ENCODE measurements at regions not wholly inside any gene's neighbourhood (a gene's known extent, or its start where the extent isn't known, plus 50 kb on each side); places are given as distances from the start of the nearest gene placed in this dataset.

DNA sequence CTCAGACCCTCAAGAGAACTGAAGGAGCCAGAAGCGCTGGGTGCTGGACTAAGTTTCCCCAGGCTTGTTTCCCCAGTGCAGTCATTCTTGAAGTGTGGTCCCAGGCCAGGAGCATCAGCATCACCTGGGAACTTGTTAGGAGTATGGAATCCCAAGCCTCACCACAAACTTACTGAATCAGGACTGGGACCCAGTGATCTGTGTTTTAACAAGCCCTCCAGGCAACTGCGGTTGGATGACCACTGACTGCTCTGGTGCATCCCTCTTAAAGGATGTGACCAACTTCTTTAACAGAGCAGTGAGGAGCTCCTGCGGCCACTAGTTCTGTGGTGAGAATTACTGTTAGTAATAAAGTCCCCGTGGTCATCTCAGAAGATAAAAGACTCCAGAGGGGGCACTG lies 62.4 kb upstream of the DAZL start:
- no peaks in the 10 kb centered on the region for H4K20me1 ChIP-seq (ENCODE audit: insufficient read depth)
- no peak overlapping the region for H3K27ac ChIP-seq (ENCODE audit: low read depth, low read length)
- H3K9me2 ChIP-seq (ENCODE audit: insufficient read depth) = no peaks in the 10 kb centered on the region
- H3K27me3 ChIP-seq (ENCODE audit: insufficient read depth, low read length) = no peaks in the 10 kb centered on the region
- RAD21 ChIA-PET (ENCODE audit: low non-redundant PET in 1 of 2, low total read pairs in 2 of 2, uncharacterized antibody in 2 of 2, unreplicated experiment in 2 of 2) = no interaction called here
- no peak overlapping the region for H3K4me3 ChIP-seq (replicated peaks in 1 of 2; ENCODE audit: low read depth in 1 of 2, low read length in 2 of 2)
- no peaks in the 10 kb centered on the region for H3K36me3 ChIP-seq (ENCODE audit: control insufficient read depth in 1 of 2, insufficient read depth in 2 of 2, low read length in 2 of 2)
- no peaks in the 10 kb centered on the region for H3K79me2 ChIP-seq (ENCODE audit: insufficient read depth, low read length)
- no peak for DNase-seq (ENCODE audit: low read depth, low spot score)
- H2AFZ ChIP-seq (ENCODE audit: low read depth, low read length, poor library complexity, severe bottlenecking) = no peak overlapping the region
- no peaks in the 10 kb centered on the region for H3K9me3 ChIP-seq (ENCODE audit: control insufficient read depth in 1 of 2, insufficient read depth in 1 of 2, low read depth in 1 of 2, low read length in 2 of 2)
- CTCF ChIA-PET = no interaction called here
- no peak for TF ChIP-seq ZFX (IDR thresholded peaks at IDR 0.05)
- no peak for TF ChIP-seq SP1 (IDR thresholded peaks at IDR 0.05; ENCODE audit: low read depth)
- TF ChIP-seq SRF (IDR thresholded peaks at IDR 0.05; ENCODE audit: low read depth) = no peak
- TF ChIP-seq ZNF274 (IDR thresholded peaks at IDR 0.05; ENCODE audit: low read depth, low read length) = no peak
- TF ChIP-seq, protein P1, sequence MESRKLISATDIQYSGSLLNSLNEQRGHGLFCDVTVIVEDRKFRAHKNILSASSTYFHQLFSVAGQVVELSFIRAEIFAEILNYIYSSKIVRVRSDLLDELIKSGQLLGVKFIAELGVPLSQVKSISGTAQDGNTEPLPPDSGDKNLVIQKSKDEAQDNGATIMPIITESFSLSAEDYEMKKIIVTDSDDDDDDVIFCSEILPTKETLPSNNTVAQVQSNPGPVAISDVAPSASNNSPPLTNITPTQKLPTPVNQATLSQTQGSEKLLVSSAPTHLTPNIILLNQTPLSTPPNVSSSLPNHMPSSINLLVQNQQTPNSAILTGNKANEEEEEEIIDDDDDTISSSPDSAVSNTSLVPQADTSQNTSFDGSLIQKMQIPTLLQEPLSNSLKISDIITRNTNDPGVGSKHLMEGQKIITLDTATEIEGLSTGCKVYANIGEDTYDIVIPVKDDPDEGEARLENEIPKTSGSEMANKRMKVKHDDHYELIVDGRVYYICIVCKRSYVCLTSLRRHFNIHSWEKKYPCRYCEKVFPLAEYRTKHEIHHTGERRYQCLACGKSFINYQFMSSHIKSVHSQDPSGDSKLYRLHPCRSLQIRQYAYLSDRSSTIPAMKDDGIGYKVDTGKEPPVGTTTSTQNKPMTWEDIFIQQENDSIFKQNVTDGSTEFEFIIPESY (IDR thresholded peaks at IDR 0.05; ENCODE audit: extremely low read depth, insufficient replicate concordance, low read length) = no peak
- TF ChIP-seq, protein P2, sequence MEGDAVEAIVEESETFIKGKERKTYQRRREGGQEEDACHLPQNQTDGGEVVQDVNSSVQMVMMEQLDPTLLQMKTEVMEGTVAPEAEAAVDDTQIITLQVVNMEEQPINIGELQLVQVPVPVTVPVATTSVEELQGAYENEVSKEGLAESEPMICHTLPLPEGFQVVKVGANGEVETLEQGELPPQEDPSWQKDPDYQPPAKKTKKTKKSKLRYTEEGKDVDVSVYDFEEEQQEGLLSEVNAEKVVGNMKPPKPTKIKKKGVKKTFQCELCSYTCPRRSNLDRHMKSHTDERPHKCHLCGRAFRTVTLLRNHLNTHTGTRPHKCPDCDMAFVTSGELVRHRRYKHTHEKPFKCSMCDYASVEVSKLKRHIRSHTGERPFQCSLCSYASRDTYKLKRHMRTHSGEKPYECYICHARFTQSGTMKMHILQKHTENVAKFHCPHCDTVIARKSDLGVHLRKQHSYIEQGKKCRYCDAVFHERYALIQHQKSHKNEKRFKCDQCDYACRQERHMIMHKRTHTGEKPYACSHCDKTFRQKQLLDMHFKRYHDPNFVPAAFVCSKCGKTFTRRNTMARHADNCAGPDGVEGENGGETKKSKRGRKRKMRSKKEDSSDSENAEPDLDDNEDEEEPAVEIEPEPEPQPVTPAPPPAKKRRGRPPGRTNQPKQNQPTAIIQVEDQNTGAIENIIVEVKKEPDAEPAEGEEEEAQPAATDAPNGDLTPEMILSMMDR (IDR thresholded peaks at IDR 0.05 in 2 of 3, conservative IDR thresholded peaks at IDR 0.05 in 1 of 3; ENCODE audit: borderline replicate concordance in 1 of 3, insufficient read depth in 1 of 3, low read depth in 2 of 3, low read length in 2 of 3) = no peak
- TF ChIP-seq EZH2 (IDR thresholded peaks at IDR 0.05) = no peak
- TF ChIP-seq POLR2AphosphoS5 (IDR thresholded peaks at IDR 0.05; ENCODE audit: low read depth, low read length) = no peak
- TF ChIP-seq TCF7L2 (IDR thresholded peaks at IDR 0.05; ENCODE audit: borderline replicate concordance, extremely low read depth, insufficient read depth, insufficient read length) = no peak
- TF ChIP-seq SIN3A (IDR thresholded peaks at IDR 0.05; ENCODE audit: low read depth) = no peak
- TF ChIP-seq EZH2phosphoT487 (IDR thresholded peaks at IDR 0.05; ENCODE audit: borderline replicate concordance) = no peak
- H3K4me2 ChIP-seq (ENCODE audit: low read length) = no peak overlapping the region
- POLR2A ChIA-PET = no interaction called here
- no TSS peak for BruUV-seq (replicated peaks)
- no peak overlapping the region for H3K9ac ChIP-seq (ENCODE audit: low read length)
- no peak for ATAC-seq
- peaks cover 3 to 14% of the 10 kb centered on the region in 2 experiments; a peak in 2 of 4 replicates for H3K4me1 ChIP-seq (ENCODE audit: control insufficient read depth in 1 of 2, insufficient read depth in 2 of 2, low read length in 2 of 2)
- intact Hi-C loops (cut with micrococcal nuclease) = no loop called here

Measured in HCT116 (cell line).